ENCODE measurements at regions not wholly inside any gene's neighbourhood (a gene's known extent, or its start where the extent isn't known, plus 50 kb on each side); places are given as distances from the start of the nearest gene placed in this dataset.

- no peak for ATAC-seq (replicated peaks in 6 of 8)
Observed at GRCh38 chr6:23354004-23354403, 772.0 kb upstream of the NRSN1 start.

GRCh38 chr6:23357185-23357766 lies 768.7 kb upstream of the NRSN1 start:
- 0 to 50% (median 4%) methylated on average over 1 to 2 of the region's 2 CpGs for WGBS, 10 experiments
- H3K4me3 ChIP-seq: no peak overlapping the region
- H3K27ac ChIP-seq: no peak overlapping the region
- no peak for ATAC-seq (replicated peaks in 6 of 8)
- H3K4me1 ChIP-seq (replicated peaks in 1 of 2): peaks cover 0 to 2% of the 10 kb centered on the region in 2 donors
- in situ Hi-C loops (cut with MboI; ENCODE audit: low pct_unique_long_range_greater_than_20kb in 2 of 9, low sequenced_read_pairs in 9 of 9, unreplicated experiment in 9 of 9): no loop called here

More at GRCh38 chr6:23354004-23354403, 772.0 kb upstream of the NRSN1 start:
- peaks cover 0 to 2% of the 10 kb centered on the region in 2 donors for H3K4me1 ChIP-seq (replicated peaks in 1 of 2)
- in situ Hi-C loops (cut with MboI; ENCODE audit: low pct_unique_long_range_greater_than_20kb in 2 of 9, low sequenced_read_pairs in 9 of 9, unreplicated experiment in 9 of 9): no loop called here
- H3K27ac ChIP-seq: no peak overlapping the region
- H3K4me3 ChIP-seq: no peak overlapping the region

- Histone ChIP-seq H3K4me1 (replicated peaks in 1 of 2) (peaks cover 3 to 11% of the 10 kb centered on the region in 2 donors), H3K27ac (no peak overlapping the region), H3K4me3 (no peak overlapping the region)
- WGBS, 10 experiments: 0 to 100% (median 51%) methylated on average over 1 of the region's 1 CpG; no CpG with 5 or more reads in 4 of the 10 experiments
- in situ Hi-C loops (cut with MboI; ENCODE audit: low pct_unique_long_range_greater_than_20kb in 2 of 9, low sequenced_read_pairs in 9 of 9, unreplicated experiment in 9 of 9): no loop called here
- no peak for ATAC-seq (replicated peaks in 6 of 8)
Observed at GRCh38 chr6:23365732-23366131, 760.3 kb upstream of the NRSN1 start.

GRCh38 chr6:23367311-23367710 lies 758.7 kb upstream of the NRSN1 start:
- in situ Hi-C loops (cut with MboI; ENCODE audit: low pct_unique_long_range_greater_than_20kb in 2 of 9, low sequenced_read_pairs in 9 of 9, unreplicated experiment in 9 of 9): no loop called here
- WGBS, 10 experiments: 0 to 89% (median 88%) methylated on average over 1 of the region's 1 CpG; no CpG with 5 or more reads in 4 of the 10 experiments
- Histone ChIP-seq H3K27ac (no peak overlapping the region), H3K4me1 (replicated peaks in 1 of 2) (peaks cover 7 to 22% of the 10 kb centered on the region in 2 donors), H3K4me3 (no peak overlapping the region)
- no peak for ATAC-seq (replicated peaks in 6 of 8)

GRCh38 chr6:23368557-23368956 lies 757.5 kb upstream of the NRSN1 start:
- no peak for ATAC-seq (replicated peaks in 6 of 8)
- Histone ChIP-seq H3K4me1 (replicated peaks in 1 of 2) (peaks cover 7 to 22% of the 10 kb centered on the region in 2 donors), H3K27ac (no peak overlapping the region), H3K4me3 (no peak overlapping the region)
- in situ Hi-C loops (cut with MboI; ENCODE audit: low pct_unique_long_range_greater_than_20kb in 2 of 9, low sequenced_read_pairs in 9 of 9, unreplicated experiment in 9 of 9): no loop called here
- WGBS, 10 experiments: 0 to 100% (median 100%) methylated on average over 1 of the region's 1 CpG; no CpG with 5 or more reads in 4 of the 10 experiments

- WGBS, 10 experiments: 0 to 100% (median 75%) methylated on average over 1 to 3 of the region's 4 CpGs; no CpG with 5 or more reads in 4 of the 10 experiments
- in situ Hi-C loops (cut with MboI; ENCODE audit: low pct_unique_long_range_greater_than_20kb in 2 of 9, low sequenced_read_pairs in 9 of 9, unreplicated experiment in 9 of 9): no loop called here
Observed at GRCh38 chr6:23370051-23370450, 756.0 kb upstream of the NRSN1 start.

GRCh38 chr6:23371132-23371915 lies 754.7 kb upstream of the NRSN1 start:
- ATAC-seq (replicated peaks in 6 of 8): peak in 6 of 8 experiments; percentile 12 to 95 (median 93)
- H3K4me1 ChIP-seq (replicated peaks in 1 of 2): peaks cover 7 to 22% of the 10 kb centered on the region in 2 donors
- WGBS, 10 experiments: 38 to 87% (median 53%) methylated on average over 2 to 4 of the region's 4 CpGs
- peak overlapping the region; percentile 25 to 66 for H3K27ac ChIP-seq
- no peak overlapping the region for H3K4me3 ChIP-seq
- in situ Hi-C loops (cut with MboI; ENCODE audit: low pct_unique_long_range_greater_than_20kb in 2 of 9, low sequenced_read_pairs in 9 of 9, unreplicated experiment in 9 of 9): no loop called here

More at GRCh38 chr6:23370051-23370450, 756.0 kb upstream of the NRSN1 start:
- Histone ChIP-seq H3K4me1 (replicated peaks in 1 of 2) (peaks cover 7 to 22% of the 10 kb centered on the region in 2 donors), H3K4me3 (no peak overlapping the region), H3K27ac (no peak overlapping the region)
- no peak for ATAC-seq (replicated peaks in 6 of 8)

- peak in 1 of 8 experiments; percentile 61 for ATAC-seq (replicated peaks in 6 of 8)
- Histone ChIP-seq H3K4me3 (no peak overlapping the region), H3K27ac (no peak overlapping the region), H3K4me1 (replicated peaks in 1 of 2) (peaks cover 0 to 2% of the 10 kb centered on the region in 2 donors)
- in situ Hi-C loops (cut with MboI; ENCODE audit: low pct_unique_long_range_greater_than_20kb in 2 of 9, low sequenced_read_pairs in 9 of 9, unreplicated experiment in 9 of 9): no loop called here
Observed at GRCh38 chr6:23377830-23378229, 748.2 kb upstream of the NRSN1 start.

- in situ Hi-C loops (cut with MboI; ENCODE audit: low pct_unique_long_range_greater_than_20kb in 2 of 9, low sequenced_read_pairs in 9 of 9, unreplicated experiment in 9 of 9): no loop called here
- peaks cover 0 to 2% of the 10 kb centered on the region in 2 donors for H3K4me1 ChIP-seq (replicated peaks in 1 of 2)
- no peak overlapping the region for H3K4me3 ChIP-seq
- 6 to 100% (median 67%) methylated on average over 1 to 3 of the region's 3 CpGs; no CpG with 5 or more reads in 1 of the 10 experiments for WGBS, 10 experiments
- no peak overlapping the region for H3K27ac ChIP-seq
- ATAC-seq (replicated peaks in 6 of 8): peak in 1 of 8 experiments; percentile 97
Observed at GRCh38 chr6:23380465-23380864, 745.5 kb upstream of the NRSN1 start.

GRCh38 chr6:23388086-23388783 lies 737.8 kb upstream of the NRSN1 start:
- Histone ChIP-seq H3K4me3 (no peak overlapping the region), H3K4me1 (replicated peaks in 1 of 2) (peaks cover 5 to 27% of the 10 kb centered on the region in 2 donors), H3K27ac (no peak overlapping the region)
- 25 to 89% (median 76%) methylated on average over 5 to 10 of the region's 11 CpGs for WGBS, 10 experiments
- ATAC-seq (replicated peaks in 6 of 8): peak in 5 of 8 experiments; percentile 63 to 97 (median 95)
- in situ Hi-C loops (cut with MboI; ENCODE audit: low pct_unique_long_range_greater_than_20kb in 2 of 9, low sequenced_read_pairs in 9 of 9, unreplicated experiment in 9 of 9): no loop called here

GRCh38 chr6:23389386-23389785 lies 736.6 kb upstream of the NRSN1 start:
- 14 to 96% (median 81%) methylated on average over 3 of the region's 3 CpGs; no CpG with 5 or more reads in 3 of the 10 experiments for WGBS, 10 experiments
- no peak overlapping the region for H3K27ac ChIP-seq
- H3K4me1 ChIP-seq (replicated peaks in 1 of 2): peaks cover 6 to 31% of the 10 kb centered on the region in 2 donors
- in situ Hi-C loops (cut with MboI; ENCODE audit: low pct_unique_long_range_greater_than_20kb in 2 of 9, low sequenced_read_pairs in 9 of 9, unreplicated experiment in 9 of 9): no loop called here
- no peak overlapping the region for H3K4me3 ChIP-seq
- peak in 1 of 8 experiments; percentile 58 for ATAC-seq (replicated peaks in 6 of 8)

GRCh38 chr6:23390221-23390620 lies 735.8 kb upstream of the NRSN1 start:
- no peak overlapping the region for H3K27ac ChIP-seq
- 29 to 100% (median 85%) methylated on average over 1 to 2 of the region's 2 CpGs; no CpG with 5 or more reads in 2 of the 10 experiments for WGBS, 10 experiments
- peaks cover 11 to 37% of the 10 kb centered on the region in 2 donors for H3K4me1 ChIP-seq (replicated peaks in 1 of 2)
- H3K4me3 ChIP-seq: no peak overlapping the region
- ATAC-seq (replicated peaks in 6 of 8): no peak
- in situ Hi-C loops (cut with MboI; ENCODE audit: low pct_unique_long_range_greater_than_20kb in 2 of 9, low sequenced_read_pairs in 9 of 9, unreplicated experiment in 9 of 9): no loop called here

GRCh38 chr6:23394681-23395080 lies 731.3 kb upstream of the NRSN1 start:
- Histone ChIP-seq H3K4me1 (replicated peaks in 1 of 2) (peaks cover 6 to 24% of the 10 kb centered on the region in 2 donors), H3K4me3 (no peak overlapping the region), H3K27ac (no peak overlapping the region)
- in situ Hi-C loops (cut with MboI; ENCODE audit: low pct_unique_long_range_greater_than_20kb in 2 of 9, low sequenced_read_pairs in 9 of 9, unreplicated experiment in 9 of 9): no loop called here
- WGBS, 10 experiments: 14 to 55% (median 34%) methylated on average over 1 to 2 of the region's 2 CpGs; no CpG with 5 or more reads in 2 of the 10 experiments
- peak in 5 of 8 experiments; percentile 54 to 80 (median 69) for ATAC-seq (replicated peaks in 6 of 8)

All from motor neuron (in vitro differentiated cells).